Stimulated activated CD8-positive, alpha-beta memory T cell treated with anti-CD3 and anti-CD28 coated beads, Interleukin-2, amount 100 ng/mL, for 48 hours (primary cell): ENCODE measurements at regions not wholly inside any gene's neighbourhood (a gene's known extent, or its start where the extent isn't known, plus 50 kb on each side); places are given as distances from the start of the nearest gene placed in this dataset.

Experiments used
- DNase-seq, 2 donors: peaks; one replicate each; pipeline ENCODE4 v3.0.0-alpha.2; 2020; ENCODE audit warnings: low read depth in 2 of 2

- no peak for DNase-seq
These were observed 204.5 kb downstream of the BRD1 start for GRCh38 chr22:49623176-49623575.

DNA sequence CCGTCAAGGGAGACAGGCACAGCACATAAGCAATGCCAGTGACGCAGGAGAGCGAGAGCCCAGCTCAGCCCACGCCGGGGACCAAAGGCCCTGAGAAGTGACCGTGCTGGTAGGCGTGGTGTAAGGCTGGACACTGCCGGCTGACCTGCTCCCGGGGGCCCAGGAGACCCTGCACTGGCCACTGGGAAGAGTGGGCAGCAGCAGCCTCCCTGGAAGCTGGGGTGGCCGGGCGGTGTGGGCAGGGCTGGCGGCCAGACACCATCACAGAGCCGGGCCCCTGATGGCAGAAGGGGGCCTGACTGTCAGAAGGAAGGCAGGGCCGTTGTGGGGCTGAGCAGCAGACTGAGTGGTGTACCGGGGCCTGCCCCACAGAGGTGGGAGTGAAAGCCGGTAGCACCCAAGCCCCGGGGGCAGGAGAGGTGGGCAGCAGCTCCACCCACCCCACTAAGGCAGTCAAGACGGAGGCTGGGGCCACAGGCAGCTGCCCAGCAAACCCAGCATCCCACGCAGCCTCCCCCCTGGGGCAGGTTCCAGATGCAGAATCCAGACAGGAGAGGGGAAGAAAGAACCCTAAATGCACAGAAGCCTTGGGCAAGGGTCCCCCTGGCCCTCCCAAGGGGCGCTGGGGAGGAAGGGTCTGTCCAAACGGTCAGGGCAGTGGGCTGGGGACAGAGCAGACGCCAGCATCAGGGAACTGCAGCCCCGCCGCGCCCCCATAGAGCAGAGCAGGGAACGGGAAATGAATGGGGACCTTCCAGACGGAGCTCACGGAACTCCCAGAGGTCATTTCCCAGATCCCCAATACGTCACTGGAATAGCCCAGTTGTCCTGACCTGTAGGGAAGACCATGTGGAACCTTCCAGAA lies 205.2 kb downstream of the BRD1 start:
- DNase-seq = no peak

- no peak for DNase-seq
These were observed 206.0 kb downstream of the BRD1 start for GRCh38 chr22:49621601-49622210.

DNA sequence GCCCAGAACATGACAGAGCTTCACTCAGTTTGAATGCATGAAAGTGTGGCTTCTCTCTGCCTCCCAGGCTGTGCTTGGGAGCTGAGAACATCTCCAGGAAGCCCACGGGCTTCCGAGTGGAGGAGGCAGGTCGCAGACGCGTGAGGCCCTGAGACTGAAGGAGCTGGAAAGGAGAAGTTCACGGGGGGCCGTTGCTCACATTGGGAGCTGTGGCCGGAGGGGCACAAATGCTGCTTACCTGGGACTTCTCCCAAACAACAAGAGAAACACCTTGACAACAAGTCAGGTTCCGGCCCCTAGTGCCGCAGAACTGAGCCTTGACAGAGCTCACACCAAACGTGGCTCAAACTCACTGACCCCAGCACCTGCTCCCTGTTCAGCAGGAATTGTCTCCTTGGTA lies 207.0 kb downstream of the BRD1 start:
- DNase-seq = no peak

DNA sequence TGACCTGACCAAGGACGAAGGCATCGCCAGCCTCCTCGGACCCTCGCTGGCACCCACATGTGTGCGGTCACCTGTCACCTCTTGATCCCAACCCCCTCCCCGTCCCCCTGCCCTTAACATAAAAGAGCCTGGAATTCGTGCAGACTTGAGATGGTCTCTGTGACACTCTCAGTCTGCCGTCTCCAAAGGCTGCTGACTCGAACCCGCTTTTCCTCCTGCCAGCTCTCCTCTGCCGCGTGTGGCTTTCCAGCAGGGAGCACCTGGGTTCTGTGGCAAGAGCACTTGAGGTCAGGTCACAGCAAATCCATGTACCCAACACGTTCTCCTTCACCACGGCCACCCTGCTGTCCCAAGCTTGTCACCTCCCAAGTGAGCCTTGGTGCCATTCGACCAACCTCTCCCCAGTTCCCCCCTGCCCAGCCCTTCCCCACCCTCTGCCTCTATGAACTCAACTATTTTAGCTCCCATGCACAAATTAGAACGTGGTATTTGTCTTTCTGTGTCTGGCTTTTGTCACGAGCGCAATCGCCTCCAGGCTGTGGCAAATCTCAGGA lies 207.6 kb downstream of the BRD1 start:
- no peak for DNase-seq

- DNase-seq = no peak
These were observed 208.4 kb downstream of the BRD1 start for GRCh38 chr22:49619301-49619700.

DNA sequence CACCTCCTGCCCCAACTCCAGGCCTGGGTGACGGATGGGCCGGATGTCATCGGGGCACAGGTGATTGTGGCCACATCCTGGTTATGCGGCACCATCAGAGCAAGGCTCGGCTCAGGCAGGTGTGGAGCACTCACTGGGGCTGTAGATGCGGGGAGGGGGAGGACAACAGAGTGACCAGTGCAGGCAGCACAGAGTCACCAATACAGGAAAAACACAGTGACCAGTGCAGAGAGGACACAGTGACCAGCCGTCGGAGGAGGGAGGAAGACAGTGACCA lies 209.1 kb downstream of the BRD1 start:
- no peak for DNase-seq

- no peak for DNase-seq
These were observed 209.6 kb downstream of the BRD1 start for GRCh38 chr22:49617866-49618676.

DNA sequence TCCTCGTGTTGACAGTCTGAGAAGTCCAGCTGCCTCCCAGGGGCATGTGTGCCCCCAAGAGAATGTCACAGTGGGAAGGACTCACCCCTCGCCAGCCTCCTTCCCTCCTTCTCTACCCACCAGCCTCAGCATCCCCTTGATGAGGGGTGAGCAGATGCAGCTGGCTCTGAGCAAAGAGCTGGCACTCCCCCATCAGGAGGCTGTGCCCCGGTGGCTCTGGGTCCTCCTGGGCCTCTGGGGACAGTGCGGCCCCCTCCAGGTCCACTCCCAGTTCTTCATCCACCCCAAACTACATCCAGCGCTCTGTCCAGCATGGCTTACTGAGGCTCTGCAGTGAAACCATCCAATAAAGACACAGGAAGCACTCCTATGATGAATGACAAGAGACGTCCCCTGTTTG lies 210.4 kb downstream of the BRD1 start:
- no peak for DNase-seq

DNA sequence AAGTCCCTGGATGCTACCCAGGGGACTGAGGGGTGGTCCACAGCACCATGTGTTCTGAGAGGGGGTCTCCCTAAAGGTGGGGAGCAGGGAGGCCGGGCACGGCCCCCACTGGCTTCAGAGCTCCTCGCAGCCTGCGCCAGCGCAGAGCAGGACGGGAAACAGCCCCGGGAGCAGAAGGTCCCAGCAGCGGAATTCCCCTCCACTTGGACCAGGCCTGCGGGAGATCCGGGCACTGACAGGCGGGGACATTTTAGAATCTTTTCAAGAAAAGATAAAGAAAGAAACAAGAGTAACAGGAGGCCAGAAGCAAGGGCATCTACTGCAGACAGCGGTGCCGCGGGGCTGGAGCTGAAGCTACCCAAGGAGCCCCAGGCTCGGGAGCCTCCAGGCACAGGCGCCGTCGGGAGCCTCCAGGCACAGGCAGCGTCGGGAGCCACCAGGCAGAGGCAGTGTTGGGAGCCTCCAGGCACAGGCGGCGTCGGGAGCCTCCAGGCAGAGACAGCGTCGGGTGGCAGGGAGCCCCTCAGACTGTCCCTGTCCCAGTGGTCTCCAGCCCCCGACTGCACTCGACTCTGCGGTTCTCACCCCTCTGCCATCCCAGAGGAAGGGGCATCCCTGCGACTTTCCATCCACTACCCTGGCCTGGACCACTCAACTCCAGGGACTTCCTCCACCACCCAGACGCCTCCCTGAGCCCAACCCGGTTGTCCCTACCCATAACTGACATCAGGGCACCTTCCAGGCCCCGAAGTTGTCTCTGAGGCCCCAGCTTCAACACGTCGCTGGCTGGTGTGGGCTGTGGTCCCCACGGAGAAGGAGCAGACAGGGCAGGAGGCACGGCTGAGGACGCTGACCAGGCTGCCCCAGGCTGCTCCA lies 211.1 kb downstream of the BRD1 start:
- no peak for DNase-seq

DNA sequence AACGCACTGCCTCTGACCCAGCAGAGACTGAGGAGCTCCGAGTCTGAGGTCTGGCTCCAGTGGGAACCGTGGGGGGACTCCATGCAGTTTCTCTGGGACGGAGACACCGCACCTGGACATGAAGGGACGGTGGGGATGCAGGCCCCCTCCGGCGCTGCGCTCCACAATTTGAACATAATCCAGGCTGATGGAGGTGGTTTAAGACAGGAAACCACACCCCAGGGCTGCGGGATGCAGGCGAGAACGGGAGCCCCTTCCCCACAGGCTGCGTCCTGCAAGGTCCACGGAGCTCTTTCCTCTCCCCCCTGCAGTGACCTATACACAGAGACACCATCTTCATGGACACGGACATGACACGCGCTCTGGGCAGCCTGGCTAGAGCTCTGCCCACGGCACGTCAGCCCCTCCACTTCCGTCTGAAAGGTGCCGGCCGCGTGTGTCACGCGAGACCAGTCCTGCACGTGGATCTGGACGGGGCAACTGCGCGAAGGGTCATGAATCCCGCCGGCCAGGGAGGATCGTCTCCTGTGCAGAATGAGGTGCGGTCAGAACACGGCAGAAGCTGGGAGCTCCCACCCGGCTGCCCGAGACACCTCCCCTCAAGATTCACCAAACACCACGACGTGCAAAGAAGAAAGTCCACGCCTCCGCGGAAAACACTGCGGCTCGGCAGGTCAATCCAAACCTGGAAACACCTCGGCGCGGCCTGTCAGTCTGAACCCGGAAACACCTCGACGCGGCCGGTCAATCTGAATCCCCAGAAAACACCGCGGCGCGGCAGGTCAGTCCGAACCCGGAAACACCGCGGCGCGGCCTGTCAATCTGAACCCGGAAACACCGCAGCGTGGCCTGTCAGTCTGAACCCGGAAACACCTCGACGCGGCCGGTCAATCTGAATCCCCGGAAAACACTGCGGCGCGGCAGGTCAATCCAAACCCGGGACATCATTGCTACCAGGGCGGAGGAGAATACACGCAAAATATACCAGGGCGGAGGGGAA lies 212.4 kb downstream of the BRD1 start:
- no peak for DNase-seq

DNA sequence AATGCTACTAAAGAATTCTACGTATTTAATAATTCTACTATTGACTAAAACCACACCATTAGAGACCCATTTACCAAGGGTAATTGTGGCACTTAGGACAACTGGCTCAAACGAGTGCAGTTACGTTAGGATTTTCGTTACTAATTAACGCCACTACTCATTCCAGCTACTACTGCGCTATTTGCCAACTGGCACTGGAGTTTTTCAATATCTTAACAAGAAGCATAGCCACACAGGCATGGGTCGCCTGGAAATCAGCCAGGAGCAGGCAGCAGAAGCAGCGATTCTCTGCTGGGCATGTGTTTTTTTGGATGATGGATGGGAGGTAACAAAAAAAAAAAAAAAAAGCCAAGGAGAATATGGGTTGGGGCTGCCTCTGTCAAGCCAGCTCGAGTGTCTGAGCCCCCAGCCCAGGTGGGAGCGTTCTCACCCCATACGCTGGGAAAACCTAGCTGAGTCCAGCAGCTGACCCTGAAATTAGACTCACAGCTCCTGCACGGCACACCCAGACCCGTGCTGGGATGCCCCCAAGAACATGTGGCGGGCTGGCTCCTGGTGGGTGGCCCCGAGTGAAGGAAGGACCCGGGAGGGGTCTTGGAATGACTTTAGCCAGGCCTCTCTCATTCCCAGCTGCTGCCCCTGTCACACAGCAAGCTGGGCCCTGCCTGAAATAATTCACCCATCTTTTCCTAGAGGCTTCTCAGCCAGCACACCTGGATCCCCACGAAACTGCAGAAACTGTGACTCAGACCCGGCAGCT lies 214.0 kb downstream of the BRD1 start:
- DNase-seq = no peak

GRCh38 chr22:49613108-49613507 lies 214.6 kb downstream of the BRD1 start:
- no peak for DNase-seq

DNA sequence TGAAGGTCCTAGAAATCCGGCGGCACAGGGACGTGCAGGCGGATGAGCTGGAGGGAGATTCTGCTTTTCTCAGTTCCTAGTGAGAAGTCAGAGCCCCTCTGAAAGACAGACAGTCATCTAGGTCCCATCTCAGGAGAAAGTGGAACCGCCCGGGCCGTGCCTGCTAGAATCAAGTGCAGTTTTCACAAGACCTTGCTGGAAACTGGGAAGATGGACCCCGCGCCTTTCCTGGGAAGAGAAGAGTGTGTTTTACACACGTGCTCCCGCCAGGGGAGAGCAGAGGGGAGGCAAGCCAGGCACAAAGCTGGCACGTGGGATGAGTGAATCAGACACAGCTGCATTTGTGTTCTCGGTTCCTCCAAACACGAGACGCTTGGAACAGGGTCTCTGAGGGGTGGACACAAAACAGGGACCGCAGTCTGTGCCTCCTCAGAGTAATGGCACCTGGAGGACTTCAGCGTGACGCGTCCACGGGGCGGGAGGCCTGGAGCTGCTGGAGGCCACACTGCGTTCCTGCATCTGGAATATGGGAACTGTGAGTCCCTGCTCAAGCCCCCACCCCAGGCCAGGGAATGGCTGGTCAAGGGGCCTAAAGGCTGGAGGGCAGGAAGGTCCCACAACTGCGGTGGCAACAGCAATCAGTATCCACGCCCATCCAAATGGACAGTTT lies 218.3 kb downstream of the BRD1 start:
- no peak for DNase-seq

DNA sequence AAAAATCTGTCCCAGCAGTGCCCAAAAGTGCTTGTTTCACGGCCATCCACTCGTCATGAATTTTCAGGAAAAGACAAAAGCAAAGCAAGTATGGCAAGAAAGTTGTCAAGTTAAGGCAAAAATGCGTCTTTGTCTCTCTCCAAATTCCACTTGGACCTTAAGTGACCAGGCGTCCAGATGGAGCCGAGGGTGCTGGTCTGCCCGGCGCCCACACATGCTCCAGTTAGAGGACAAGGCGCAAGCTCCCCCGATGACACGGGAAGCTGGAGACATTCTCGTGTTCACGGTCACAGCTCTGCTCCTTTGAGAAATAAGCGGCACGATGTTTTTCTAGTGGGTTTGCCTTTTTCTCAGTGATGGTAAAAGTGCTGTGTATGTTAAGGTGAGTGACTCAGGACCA lies 219.0 kb downstream of the BRD1 start:
- DNase-seq = no peak

DNA sequence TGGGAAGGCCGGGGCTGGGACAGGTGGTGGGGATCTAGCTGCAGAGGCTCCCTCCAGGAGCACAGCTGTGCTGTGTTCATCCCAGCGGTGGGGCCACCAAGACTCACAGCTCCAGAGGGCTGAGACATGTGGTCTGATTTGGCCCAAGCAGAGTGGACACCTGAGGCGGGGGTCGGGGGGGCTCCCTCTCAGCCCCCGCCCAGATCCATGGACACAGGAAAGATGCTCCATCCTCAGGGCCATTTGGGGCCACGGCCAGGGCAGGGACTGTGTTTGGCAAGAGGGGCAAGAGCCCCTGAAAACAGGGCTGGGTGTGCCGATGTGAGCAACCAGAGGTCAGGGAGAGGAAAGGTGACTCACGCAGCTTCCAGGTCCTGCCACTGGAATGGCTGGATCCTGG lies 219.4 kb downstream of the BRD1 start:
- DNase-seq = no peak

- no peak for DNase-seq
These were observed 219.9 kb downstream of the BRD1 start for GRCh38 chr22:49607821-49608220.

GRCh38 chr22:49606562-49607290 lies 220.9 kb downstream of the BRD1 start:
- DNase-seq = no peak
